ENCODE measurements at regions not wholly inside any gene's neighbourhood (a gene's known extent, or its start where the extent isn't known, plus 50 kb on each side); places are given as distances from the start of the nearest gene placed in this dataset.
A peak's percentile ranks its signal among the peaks of the same experiment; 100 is the strongest.
"Not testable (repeated sequence)": the region's sequence is repeated elsewhere in the genome, so short reads cannot be mapped to it uniquely, and the experiment has no call there.

- H3K4me3 ChIP-seq (ENCODE audit: low read depth, low read length): no peak overlapping the region
- no peak for TF ChIP-seq CTCF (IDR thresholded peaks at IDR 0.05; ENCODE audit: low read depth, low read length)
Observed at GRCh38 chr2:63695583-63695982, 106.8 kb downstream of the MDH1 start.

GRCh38 chr2:63696496-63696895 is 107.7 kb downstream of the MDH1 start:
- no peak overlapping the region for H3K4me3 ChIP-seq (ENCODE audit: low read depth, low read length)
- no peak for TF ChIP-seq CTCF (IDR thresholded peaks at IDR 0.05; ENCODE audit: low read depth, low read length)

- no peak for TF ChIP-seq CTCF (IDR thresholded peaks at IDR 0.05; ENCODE audit: low read depth, low read length)
- no peak overlapping the region for H3K4me3 ChIP-seq (ENCODE audit: low read depth, low read length)
Observed at GRCh38 chr2:63697160-63697559, 108.4 kb downstream of the MDH1 start.

- peak; percentile 49 for TF ChIP-seq CTCF (IDR thresholded peaks at IDR 0.05; ENCODE audit: low read depth, low read length)
- no peak overlapping the region for H3K4me3 ChIP-seq (ENCODE audit: low read depth, low read length)
Observed at GRCh38 chr2:63698786-63699548, 110.2 kb downstream of the MDH1 start.

- TF ChIP-seq CTCF (IDR thresholded peaks at IDR 0.05; ENCODE audit: low read depth, low read length): no peak
- no peak overlapping the region for H3K4me3 ChIP-seq (ENCODE audit: low read depth, low read length)
Observed at GRCh38 chr2:63699549-63699839, 110.7 kb downstream of the MDH1 start.

- TF ChIP-seq CTCF (IDR thresholded peaks at IDR 0.05; ENCODE audit: low read depth, low read length): no peak
Observed at GRCh38 chr2:63700271-63700670, 111.5 kb downstream of the MDH1 start.

GRCh38 chr2:63701406-63701805 is 112.6 kb downstream of the MDH1 start:
- no peak for TF ChIP-seq CTCF (IDR thresholded peaks at IDR 0.05; ENCODE audit: low read depth, low read length)
- no peak overlapping the region for H3K4me3 ChIP-seq (ENCODE audit: low read depth, low read length)

More at GRCh38 chr2:63700271-63700670, 111.5 kb downstream of the MDH1 start:
- no peak overlapping the region for H3K4me3 ChIP-seq (ENCODE audit: low read depth, low read length)

- not testable (repeated sequence) for H3K4me3 ChIP-seq (ENCODE audit: low read depth, low read length)
Observed at GRCh38 chr2:63706084-63706483, 117.3 kb downstream of the MDH1 start.
